ENCODE measurements at regions not wholly inside any gene's neighbourhood (a gene's known extent, or its start where the extent isn't known, plus 50 kb on each side); places are given as distances from the start of the nearest gene placed in this dataset.

GRCh38 chr13:81021284-81021840 is 680.4 kb upstream of the SPRY2 start:
- TF ChIP-seq CTCF (IDR thresholded peaks at IDR 0.05; ENCODE audit: low read depth, low read length): no peak
- no peak for TF ChIP-seq POLR2A (IDR thresholded peaks at IDR 0.05; ENCODE audit: extremely low read depth, insufficient read length)
